GM18505 (cell line): ENCODE measurements at regions not wholly inside any gene's neighbourhood (a gene's known extent, or its start where the extent isn't known, plus 50 kb on each side); places are given as distances from the start of the nearest gene placed in this dataset.

Source experiments
- ATAC-seq: cut with Tn5 transposase; IDR thresholded peaks from one replicate; pipeline ENCODE4 v1.9.1; 2021; ENCODE audit not compliant: unreplicated experiment
- POLR2A ChIP-seq: IDR thresholded peaks from 4 replicates; pipeline ENCODE4 v1.6.1; 2011; ENCODE audit warnings: borderline replicate concordance; ENCODE audit not compliant: insufficient read depth, insufficient read length; ENCODE audit errors: extremely low read depth

- ATAC-seq, result no peak
- TF ChIP-seq POLR2A, result no peak
These were observed 53.2 kb upstream of the USPL1 start for GRCh38 chr13:30564489-30564888.

- ATAC-seq, result no peak
- no peak for TF ChIP-seq POLR2A
These were observed 52.1 kb upstream of the USPL1 start for GRCh38 chr13:30565658-30566057.

GRCh38 chr13:30567072-30567471, 50.6 kb upstream of the USPL1 start:
- TF ChIP-seq POLR2A, result no peak
- ATAC-seq, result no peak
